HG02943 (cell line): ENCODE measurements at regions not wholly inside any gene's neighbourhood (a gene's known extent, or its start where the extent isn't known, plus 50 kb on each side); places are given as distances from the start of the nearest gene placed in this dataset.

Source experiments
- ATAC-seq: cut with Tn5 transposase; IDR thresholded peaks from one replicate; pipeline ENCODE4 v1.9.1; 2021; ENCODE audit warnings: mild to moderate bottlenecking, low read depth, moderate library complexity; ENCODE audit not compliant: unreplicated experiment

DNA sequence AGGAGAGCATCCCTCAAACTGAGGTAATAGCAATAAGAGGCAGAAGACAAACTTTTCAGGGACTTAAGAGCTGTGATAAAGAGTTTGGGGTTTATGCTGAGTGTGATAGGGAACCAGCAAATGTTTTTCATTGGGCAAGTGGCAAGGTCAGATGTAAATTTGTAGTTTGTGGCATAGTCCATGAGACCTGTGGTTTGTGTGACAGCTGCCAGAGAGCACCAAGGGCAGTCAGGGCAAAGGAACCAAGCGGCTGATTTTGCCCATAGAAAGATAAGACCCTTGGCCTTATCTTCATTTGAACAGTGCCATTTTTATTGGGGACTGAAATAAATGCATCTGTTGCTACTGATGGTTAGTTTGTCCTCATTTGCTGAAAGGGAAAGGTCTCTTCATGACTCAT is 220.3 kb downstream of the LRRN1 start:
- no peak for ATAC-seq

DNA sequence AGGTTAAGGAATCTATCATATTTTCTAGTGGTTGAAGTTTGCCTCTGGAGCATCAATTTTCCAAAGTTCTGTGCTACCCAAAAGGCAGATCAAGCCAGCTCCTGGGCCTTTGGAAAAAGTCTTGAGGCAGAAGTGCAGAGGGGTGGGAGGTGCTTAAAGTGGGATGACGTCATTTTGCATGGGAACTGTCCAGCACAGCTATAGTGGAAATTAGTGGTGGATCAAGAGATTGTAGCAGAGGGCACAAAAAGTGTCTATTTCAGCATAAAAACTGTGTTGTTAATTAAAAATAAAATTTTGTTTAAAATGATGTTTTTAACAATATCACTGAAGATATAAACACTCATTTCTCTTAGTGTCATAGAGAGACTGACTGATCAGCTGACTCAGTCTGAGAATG is 221.9 kb downstream of the LRRN1 start:
- no peak for ATAC-seq

DNA sequence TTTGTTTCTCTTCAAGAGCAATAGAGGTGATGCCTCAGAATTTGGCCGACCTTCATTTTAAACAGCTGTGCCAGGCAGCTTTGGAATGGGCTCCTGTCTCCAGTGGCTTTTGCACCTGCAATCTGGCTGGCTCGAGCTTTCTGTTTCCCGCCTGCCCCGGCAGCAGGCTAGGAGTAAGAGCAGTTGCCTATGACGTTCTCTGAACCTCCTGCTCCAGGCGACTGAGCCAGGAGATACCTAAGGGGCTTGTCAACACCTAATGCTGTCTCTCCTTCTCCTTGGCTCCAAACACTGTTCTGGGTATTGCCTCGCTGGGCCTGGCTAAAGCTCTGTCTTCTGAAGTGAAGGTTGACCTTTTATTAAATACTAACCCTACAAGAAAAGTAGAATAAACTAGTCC is 229.9 kb downstream of the LRRN1 start:
- ATAC-seq, result no peak

DNA sequence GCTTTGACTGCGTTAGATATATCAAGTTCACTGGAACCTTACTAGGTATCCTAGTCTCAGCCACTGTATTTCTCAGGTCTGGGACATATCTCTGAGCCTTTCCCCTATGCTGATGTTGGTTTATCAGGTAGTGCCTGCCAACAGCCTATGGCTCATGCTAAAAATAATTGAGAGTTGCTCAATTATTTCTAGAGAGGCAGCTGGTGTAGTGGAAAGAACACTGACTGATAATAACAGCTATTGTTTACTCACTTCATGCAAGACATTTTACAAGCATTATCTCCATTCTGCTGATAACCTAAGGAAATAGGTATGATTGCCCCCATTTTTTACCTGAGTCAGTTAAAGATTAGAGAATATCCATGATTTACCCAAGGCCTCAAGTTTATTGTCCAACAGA is 231.4 kb downstream of the LRRN1 start:
- no peak for ATAC-seq

DNA sequence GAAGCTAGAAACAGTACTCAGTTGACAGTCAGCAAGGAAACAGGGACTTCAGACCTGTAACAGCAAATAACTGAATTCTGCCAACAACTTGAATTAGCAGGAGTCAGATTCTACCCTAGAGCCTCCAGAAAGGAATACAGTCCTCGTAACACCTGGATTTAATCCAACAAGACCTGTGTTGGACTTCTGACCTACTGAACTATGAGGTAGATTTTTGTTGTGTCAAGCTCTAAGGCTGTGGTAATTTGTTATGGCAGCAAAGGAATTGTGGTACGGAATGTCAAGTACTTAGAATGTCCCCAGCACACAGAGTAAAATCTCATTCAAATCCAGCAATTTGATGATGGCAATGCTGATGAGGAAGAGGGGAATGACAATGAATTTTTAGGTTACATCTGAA is 234.1 kb downstream of the LRRN1 start:
- no peak for ATAC-seq

GRCh38 chr3:4036046-4036445 is 236.8 kb downstream of the LRRN1 start:
- ATAC-seq, result no peak

DNA sequence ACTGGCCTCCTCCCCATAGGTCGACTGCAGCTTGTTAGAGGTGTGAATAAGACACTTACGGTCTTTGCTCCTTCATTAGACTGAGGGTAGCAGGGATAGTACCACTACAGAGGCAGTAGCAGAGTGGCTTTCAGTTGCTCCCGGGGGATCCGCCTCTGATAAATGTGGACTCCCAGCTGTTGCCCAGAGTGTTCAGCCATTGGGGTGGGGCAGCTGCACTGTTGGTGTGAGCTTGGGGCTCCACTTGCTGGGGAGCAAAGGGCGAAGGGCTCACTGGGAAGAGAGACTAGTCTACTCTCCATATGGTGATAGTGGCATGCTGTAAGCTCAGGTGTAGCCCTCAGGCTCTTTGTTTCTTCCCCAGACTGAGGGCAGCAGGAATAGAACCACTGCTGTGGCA is 239.1 kb downstream of the LRRN1 start:
- ATAC-seq, result no peak

DNA sequence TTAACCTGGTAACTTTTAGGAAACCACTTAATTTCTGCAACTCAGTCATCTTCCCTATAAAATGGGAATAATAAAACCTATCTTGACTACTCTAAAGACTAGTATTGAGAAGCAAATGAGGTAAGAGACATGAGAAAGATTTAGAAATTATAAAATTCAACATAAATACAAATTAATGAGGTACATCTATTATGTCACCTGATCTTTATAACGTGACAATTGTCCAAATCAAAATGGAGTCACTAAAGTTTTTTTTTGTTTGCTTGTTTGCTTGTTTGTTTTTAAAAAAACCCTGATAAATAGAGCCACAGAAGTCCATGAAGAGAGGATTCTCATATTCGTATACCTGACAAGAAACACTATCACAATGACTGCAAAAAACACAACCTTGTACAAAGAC is 242.8 kb downstream of the LRRN1 start:
- ATAC-seq, result no peak

- no peak for ATAC-seq
Observed at GRCh38 chr3:4042869-4043268, 243.6 kb downstream of the LRRN1 start.

- no peak for ATAC-seq
Observed at GRCh38 chr3:4043867-4044575, 244.8 kb downstream of the LRRN1 start.

- ATAC-seq, result no peak
Observed at GRCh38 chr3:4044619-4045018, 245.4 kb downstream of the LRRN1 start.

GRCh38 chr3:4045756-4046155 is 246.5 kb downstream of the LRRN1 start:
- no peak for ATAC-seq

GRCh38 chr3:4047366-4047765 is 248.1 kb downstream of the LRRN1 start:
- ATAC-seq, result no peak

- no peak for ATAC-seq
Observed at GRCh38 chr3:4052706-4053105, 250.5 kb upstream of the SETMAR start.

DNA sequence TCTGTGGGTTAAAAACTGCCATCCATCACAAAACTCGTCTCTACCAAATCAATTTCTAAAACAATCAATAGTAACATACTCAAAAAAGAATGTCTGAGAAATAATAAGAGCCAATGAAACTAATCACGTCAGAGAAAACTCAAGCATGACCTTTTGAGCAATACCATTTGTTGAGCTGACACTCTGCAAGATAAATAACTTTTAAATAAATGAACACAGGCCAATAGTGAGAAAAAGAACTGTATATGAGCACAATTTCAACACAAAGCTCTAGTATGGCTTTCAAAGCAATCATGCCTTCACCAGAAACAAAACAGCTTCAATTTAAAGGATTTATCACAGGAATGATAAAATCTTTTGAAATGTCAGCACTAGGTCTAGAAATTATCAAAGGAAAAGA is 249.2 kb upstream of the SETMAR start:
- no peak for ATAC-seq

- ATAC-seq, result no peak
Observed at GRCh38 chr3:4060064-4060463, 243.1 kb upstream of the SETMAR start.

GRCh38 chr3:4060603-4061002 is 242.6 kb upstream of the SETMAR start:
- no peak for ATAC-seq

GRCh38 chr3:4061195-4061594 is 242.0 kb upstream of the SETMAR start:
- no peak for ATAC-seq

- ATAC-seq, result no peak
Observed at GRCh38 chr3:4061783-4062360, 241.3 kb upstream of the SETMAR start.

- ATAC-seq, result no peak
Observed at GRCh38 chr3:4062621-4063020, 240.5 kb upstream of the SETMAR start.

GRCh38 chr3:4063916-4064574 is 239.1 kb upstream of the SETMAR start:
- ATAC-seq, result no peak

DNA sequence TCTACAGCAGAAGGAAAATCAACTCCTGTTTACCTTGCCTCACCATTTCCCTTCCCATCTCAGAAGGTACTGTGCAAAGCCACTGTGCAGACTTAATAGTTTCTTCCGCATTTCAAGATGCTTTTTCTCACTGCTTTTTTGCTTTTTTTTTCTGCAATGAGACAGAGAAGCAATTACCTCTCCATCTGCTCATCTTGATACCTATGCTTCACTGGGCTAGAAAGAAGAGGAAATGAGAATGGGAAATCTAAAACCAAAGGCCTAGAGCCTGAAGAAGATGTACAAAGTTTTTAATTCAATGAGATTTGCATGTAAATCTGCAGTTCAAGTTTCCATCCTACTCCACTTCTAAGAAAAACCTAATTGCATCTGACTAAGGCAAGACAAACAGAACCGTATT is 238.1 kb upstream of the SETMAR start:
- no peak for ATAC-seq
